IMR-90 (cell line): ENCODE measurements at regions not wholly inside any gene's neighbourhood (a gene's known extent, or its start where the extent isn't known, plus 50 kb on each side); places are given as distances from the start of the nearest gene placed in this dataset.

ENCODE experiments used
- ATAC-seq: fragments of 200-7000 bp; cut with Tn5 transposase; 2 replicates; pipeline ENCODE4 v1.9.1; 2020; ENCODE audit warnings: low read depth, mild to moderate bottlenecking, moderate library complexity
- BruUV-seq: library from RNA; stranded (reverse); fragments of 400-500 nt; replicated peaks from 2 replicates; lab custom pipeline; 2021; lab: Mats Ljungman, UMichigan
- CTCF ChIA-PET: fragments of 300-600 bp; formaldehyde crosslinking; extraction: SDS; loops from one replicate; lab custom pipeline; 2021; ENCODE audit warnings: antibody characterized with exemption; lab: Yijun Ruan, JAX
- POLR2A ChIA-PET: fragments of 300-600 bp; sonication (Branson Sonifier 250); formaldehyde crosslinking; loops from one replicate; lab custom pipeline; 2022; ENCODE audit warnings: antibody characterized with exemption; ENCODE audit not compliant: unreplicated experiment; lab: Charles Lee
- DNase-seq: peaks from one replicate; pipeline ENCODE4 v3.0.0; 2013
- H2AFZ ChIP-seq: replicated peaks from 2 replicates; pipeline ENCODE3; 2013; ENCODE audit warnings: low read length, mild to moderate bottlenecking; ENCODE audit not compliant: poor library complexity
- H2AK5ac ChIP-seq: 2 replicates; pipeline ENCODE4 v1.6.1; 2013; ENCODE audit warnings: low read depth, low read length, inconsistent platforms
- H2AK9ac ChIP-seq: replicated peaks from 2 replicates; pipeline ENCODE3; 2013; ENCODE audit warnings: mild to moderate bottlenecking, low read depth, low read length, moderate library complexity; ENCODE audit not compliant: poor library complexity
- H2BK120ac ChIP-seq: 2 replicates; pipeline ENCODE4 v1.6.1; 2013; ENCODE audit warnings: low read depth, low read length, inconsistent platforms
- H2BK15ac ChIP-seq: 3 replicates; pipeline ENCODE4 v1.6.1; 2013; ENCODE audit warnings: low read depth, low read length, inconsistent platforms
- H2BK20ac ChIP-seq: 2 replicates; pipeline ENCODE4 v1.6.1; 2013; ENCODE audit warnings: low read depth, mild to moderate bottlenecking, inconsistent platforms, low read length, moderate library complexity
- H2BK5ac ChIP-seq: 2 replicates; pipeline ENCODE4 v1.6.1; 2013; ENCODE audit warnings: mild to moderate bottlenecking, low read depth, low read length, inconsistent platforms; ENCODE audit not compliant: poor library complexity, severe bottlenecking
- H3K14ac ChIP-seq: replicated peaks from 2 replicates; pipeline ENCODE4 v1.6.1; 2013; ENCODE audit warnings: low read depth, low read length, inconsistent platforms
- H3K18ac ChIP-seq: 2 replicates; pipeline ENCODE4 v1.6.1; 2013; ENCODE audit warnings: low read depth, low read length, control low read depth
- H3K23ac ChIP-seq: 2 replicates; pipeline ENCODE4 v1.6.1; 2013; ENCODE audit warnings: low read depth, low read length, inconsistent platforms
- H3K27ac ChIP-seq: 2 replicates; pipeline ENCODE4 v1.5.1; 2013; ENCODE audit warnings: mild to moderate bottlenecking, control low read depth, low read length; ENCODE audit not compliant: insufficient read depth
- H3K27me3 ChIP-seq: 2 replicates; pipeline ENCODE4 v1.6.1; 2013; ENCODE audit warnings: low read length; ENCODE audit not compliant: control insufficient read depth, insufficient read depth
- H3K36me3 ChIP-seq: 2 replicates; pipeline ENCODE4 v1.6.1; 2013; ENCODE audit warnings: low read length, mixed read lengths; ENCODE audit not compliant: control insufficient read depth, insufficient read depth
- H3K4ac ChIP-seq: 2 replicates; pipeline ENCODE4 v1.6.1; 2013; ENCODE audit warnings: low read depth, low read length, inconsistent platforms
- H3K4me1 ChIP-seq: 2 replicates; pipeline ENCODE4 v1.6.1; 2013; ENCODE audit warnings: low read length, mixed read lengths; ENCODE audit not compliant: control insufficient read depth, insufficient read depth
- H3K4me2 ChIP-seq: 2 replicates; pipeline ENCODE4 v1.6.1; 2013; ENCODE audit warnings: low read depth, mild to moderate bottlenecking, control low read depth, low read length, moderate library complexity
- H3K4me3 ChIP-seq: 2 replicates; pipeline ENCODE4 v1.5.1; 2013; ENCODE audit warnings: low read depth, mild to moderate bottlenecking, control low read depth, low read length, moderate library complexity; ENCODE audit not compliant: insufficient read depth
- H3K56ac ChIP-seq: 2 replicates; pipeline ENCODE4 v1.6.1; 2013; ENCODE audit warnings: low read length, inconsistent platforms; ENCODE audit not compliant: insufficient read depth; ENCODE audit errors: extremely low read depth
- H3K79me1 ChIP-seq, 2 experiments: 2 replicates each; pipeline ENCODE4 v1.6.1; 2013; ENCODE audit warnings: low read length in 2 of 2, inconsistent platforms in 1 of 2, low read depth in 1 of 2
- H3K9ac ChIP-seq: 2 replicates; pipeline ENCODE4 v1.6.1; 2013; ENCODE audit warnings: low read depth, low read length, control low read depth
- H3K9me1 ChIP-seq: 2 replicates; pipeline ENCODE4 v1.6.1; 2013; ENCODE audit warnings: low read length, inconsistent platforms; ENCODE audit not compliant: insufficient read depth
- H3K9me3 ChIP-seq: 2 replicates; pipeline ENCODE4 v1.6.1; 2013; ENCODE audit warnings: low read length; ENCODE audit not compliant: control insufficient read depth, insufficient read depth
- H4K20me1 ChIP-seq: 2 replicates; pipeline ENCODE4 v1.6.1; 2013; ENCODE audit warnings: low read length, inconsistent platforms; ENCODE audit not compliant: insufficient read depth
- H4K5ac ChIP-seq: 2 replicates; pipeline ENCODE4 v1.6.1; 2013; ENCODE audit warnings: mild to moderate bottlenecking, low read depth, low read length, control low read depth
- H4K8ac ChIP-seq, 2 experiments: 2 replicates each; pipeline ENCODE4 v1.6.1; 2013; ENCODE audit warnings: low read depth in 2 of 2, low read length in 2 of 2, control low read depth in 1 of 2, inconsistent platforms in 1 of 2
- H4K91ac ChIP-seq: 2 replicates; pipeline ENCODE4 v1.6.1; 2013; ENCODE audit warnings: low read depth, low read length, inconsistent platforms; ENCODE audit not compliant: insufficient read depth
- BHLHE40 ChIP-seq: fragments of 150-350 bp; IDR thresholded peaks from 2 replicates; pipeline ENCODE4 v1.6.1; 2016; ENCODE audit warnings: mild to moderate bottlenecking, low read depth, low read length
- CEBPB ChIP-seq: IDR thresholded peaks from 2 replicates; pipeline ENCODE4 v1.6.1; 2012; ENCODE audit warnings: low read depth, low read length, improper control_type of control experiment
- CHD1 ChIP-seq: IDR thresholded peaks from 2 replicates; pipeline ENCODE4 v1.6.1; 2012; ENCODE audit warnings: low read depth, low read length, improper control_type of control experiment
- CTCF ChIP-seq: conservative IDR thresholded peaks from 2 replicates; pipeline ENCODE4 v1.5.1; 2012; ENCODE audit warnings: mild to moderate bottlenecking, low read depth, low read length, improper control_type of control experiment
- ELK1 ChIP-seq: fragments of 150-350 bp; IDR thresholded peaks from 2 replicates; pipeline ENCODE4 v1.6.1; 2016; ENCODE audit warnings: low read depth, mild to moderate bottlenecking, low read length, moderate library complexity, borderline replicate concordance
- FOS ChIP-seq: fragments of 150-350 bp; IDR thresholded peaks from 2 replicates; pipeline ENCODE4 v1.6.1; 2016; ENCODE audit warnings: low read depth, low read length
- MAFK ChIP-seq: IDR thresholded peaks from 2 replicates; pipeline ENCODE4 v1.6.1; 2012; ENCODE audit warnings: low read depth, low read length, improper control_type of control experiment
- MAZ ChIP-seq: IDR thresholded peaks from 2 replicates; pipeline ENCODE4 v1.6.1; 2012; ENCODE audit warnings: low read depth, mild to moderate bottlenecking, low read length, improper control_type of control experiment, moderate library complexity, borderline replicate concordance
- MXI1 ChIP-seq: IDR thresholded peaks from 2 replicates; pipeline ENCODE4 v1.6.1; 2012; ENCODE audit warnings: low read depth, mild to moderate bottlenecking, low read length, moderate library complexity, borderline replicate concordance
- NFE2L2 ChIP-seq: fragments of 150-350 bp; IDR thresholded peaks from 2 replicates; pipeline ENCODE4 v1.6.1; 2016; ENCODE audit warnings: low read depth, mild to moderate bottlenecking, low read length
- POLR2A ChIP-seq: IDR thresholded peaks from 2 replicates; pipeline ENCODE4 v1.6.1; 2012; ENCODE audit warnings: mild to moderate bottlenecking, low read depth, low read length
- RAD21 ChIP-seq: IDR thresholded peaks from 2 replicates; pipeline ENCODE4 v1.6.1; 2012; ENCODE audit warnings: low read length, improper control_type of control experiment
- RCOR1 ChIP-seq: IDR thresholded peaks from 2 replicates; pipeline ENCODE4 v1.6.1; 2012; ENCODE audit warnings: mild to moderate bottlenecking, low read length, improper control_type of control experiment; ENCODE audit not compliant: insufficient replicate concordance
- SMC3 ChIP-seq: fragments of 150-350 bp; IDR thresholded peaks from 2 replicates; pipeline ENCODE4 v1.6.1; 2016; ENCODE audit warnings: low read depth, mild to moderate bottlenecking, antibody characterized with exemption, low read length, moderate library complexity
- USF2 ChIP-seq: fragments of 150-350 bp; IDR thresholded peaks from 2 replicates; pipeline ENCODE4 v1.6.1; 2017; ENCODE audit warnings: mild to moderate bottlenecking, antibody characterized with exemption, low read length, low read depth
- WGBS, 2 experiments: methylation state at CpG; one replicate each; pipeline versions ENCODE4 v1.1.5 to v1.1.7; 2013; ENCODE audit warnings: missing lambda C conversion rate in 2 of 2; ENCODE audit not compliant: insufficient read length in 1 of 2; ENCODE audit errors: extremely low coverage in 2 of 2; 5-methylcytosine and 5-hydroxymethylcytosine counted together
- dilution Hi-C: fragments of 300-500 bp; cut with HindIII; formaldehyde crosslinking; loops from one replicate; pipeline ENCODE4 v1.14.3; 2018; ENCODE audit warnings: low sequenced_read_pairs; ENCODE audit not compliant: unreplicated experiment
- in situ Hi-C: fragments of 300-500 bp; cut with MboI; formaldehyde crosslinking; loops from 3 replicates; pipeline ENCODE4 v1.14.3; 2019; ENCODE audit warnings: low sequenced_read_pairs, inconsistent platforms, mixed read lengths
- intact Hi-C: fragments of 100-400 bp; cut with micrococcal nuclease; formaldehyde crosslinking; loops from 2 replicates; pipeline ENCODE4 v1.10.0; 2022

GRCh38 chr5:28505121-28505520, 1466.7 kb upstream of the CDH9 start:
- Histone ChIP-seq H2AK9ac (no peak overlapping the region), H2AFZ (no peak overlapping the region), H3K79me1 (no peaks in the 10 kb centered on the region), H3K9ac (no peak overlapping the region), H3K23ac (no peak overlapping the region), H3K27me3 (no peaks in the 10 kb centered on the region), H3K4me3 (no peak overlapping the region), H3K14ac (no peak overlapping the region), H3K56ac (no peak overlapping the region), H3K4me2 (no peak overlapping the region), H3K27ac (no peak overlapping the region), H3K4me1 (no peaks in the 10 kb centered on the region), H4K8ac (no peak overlapping the region), H2BK15ac (no peak overlapping the region), H2BK20ac (no peak overlapping the region), H4K91ac (no peak overlapping the region), H3K36me3 (no peaks in the 10 kb centered on the region), H3K9me3 (peaks cover 7% of the 10 kb centered on the region; the same call in 1 of the 2 replicates), H2BK120ac (no peak overlapping the region), H3K9me1 (no peaks in the 10 kb centered on the region), H3K4ac (no peak overlapping the region), H4K20me1 (no peaks in the 10 kb centered on the region), H2AK5ac (no peak overlapping the region), H3K18ac (no peak overlapping the region), H4K5ac (no peak overlapping the region), H2BK5ac (no peak overlapping the region)
- in situ Hi-C loops = no loop called here
- intact Hi-C loops = no loop called here
- ATAC-seq (no peak), DNase-seq (no peak)
- no TSS peak for BruUV-seq
- dilution Hi-C loops = no loop called here
- ChIA-PET CTCF (no interaction called here), POLR2A (no interaction called here)
- WGBS, 2 experiments = no CpG with 5 or more reads among the region's 1 CpG
- TF ChIP-seq FOS (no peak), CEBPB (no peak), SMC3 (no peak), ELK1 (no peak), CHD1 (no peak), CTCF (no peak), MAZ (no peak), MXI1 (no peak), USF2 (no peak), MAFK (no peak), BHLHE40 (no peak), RAD21 (no peak), NFE2L2 (no peak), RCOR1 (no peak), POLR2A (no peak)
